ENCODE measurements at regions not wholly inside any gene's neighbourhood (a gene's known extent, or its start where the extent isn't known, plus 50 kb on each side); places are given as distances from the start of the nearest gene placed in this dataset.

- TF ChIP-seq FEZF1 (tag by site-specific recombination; IDR thresholded peaks at IDR 0.05), result no peak
- no peak for TF ChIP-seq ELK4 (IDR thresholded peaks at IDR 0.05; ENCODE audit: borderline replicate concordance, low read depth, low read length)
- TF ChIP-seq REPIN1 (tag by site-specific recombination; IDR thresholded peaks at IDR 0.05; ENCODE audit: low read depth), result no peak
- no peak for TF ChIP-seq REST (tag by site-specific recombination; IDR thresholded peaks at IDR 0.05)
- no peak for TF ChIP-seq ZIC2 (tag by site-specific recombination; IDR thresholded peaks at IDR 0.05)
- no peak for TF ChIP-seq ZSCAN5A (tag by site-specific recombination; IDR thresholded peaks at IDR 0.05)
- TF ChIP-seq ZEB2 (tag by site-specific recombination; IDR thresholded peaks at IDR 0.05), result no peak
- no peak for TF ChIP-seq CTCF (tag by site-specific recombination; IDR thresholded peaks at IDR 0.05)
Observed at GRCh38 chr15:35931799-35932341, 385.9 kb upstream of the DPH6 start.

Data from HEK293 (cell line).